ENCODE measurements at regions not wholly inside any gene's neighbourhood (a gene's known extent, or its start where the extent isn't known, plus 50 kb on each side); places are given as distances from the start of the nearest gene placed in this dataset.

GRCh38 chr2:119063177-119063576 lies 95.4 kb downstream of the C1QL2 start:
- TF ChIP-seq NR3C1 (CRISPR knock-in tag; conservative IDR thresholded peaks at IDR 0.05; ENCODE audit: low read depth) (no peak), ZSCAN18 (CRISPR knock-in tag; IDR thresholded peaks at IDR 0.05) (no peak), FOXJ3 (CRISPR knock-in tag; IDR thresholded peaks at IDR 0.05; ENCODE audit: borderline replicate concordance) (no peak), MAX (CRISPR knock-in tag; IDR thresholded peaks at IDR 0.05) (no peak), ATF3 (CRISPR knock-in tag; conservative IDR thresholded peaks at IDR 0.05) (no peak), NFE2L1 (CRISPR knock-in tag; IDR thresholded peaks at IDR 0.05) (no peak), IRF1 (CRISPR knock-in tag; IDR thresholded peaks at IDR 0.05) (no peak), CTCF (IDR thresholded peaks at IDR 0.05) (no peak), IRF2 (CRISPR knock-in tag; IDR thresholded peaks at IDR 0.05; ENCODE audit: borderline replicate concordance, low read depth) (no peak), ZNF121 (CRISPR knock-in tag; IDR thresholded peaks at IDR 0.05) (no peak), SMAD3 (CRISPR knock-in tag; IDR thresholded peaks at IDR 0.05; ENCODE audit: borderline replicate concordance) (no peak), USF2 (CRISPR knock-in tag; IDR thresholded peaks at IDR 0.05) (no peak), ZNF232 (CRISPR knock-in tag; IDR thresholded peaks at IDR 0.05) (no peak)
